Gastroesophageal sphincter (tissue), 4 donors: ENCODE measurements at regions not wholly inside any gene's neighbourhood (a gene's known extent, or its start where the extent isn't known, plus 50 kb on each side); places are given as distances from the start of the nearest gene placed in this dataset.

Experiments used
- ATAC-seq: fragments of 150-250 bp; one replicate; pipeline ENCODE4 v1.9.1; 2016; ENCODE audit warnings: mild to moderate bottlenecking, moderate library complexity
- H3K27ac ChIP-seq, 4 donors: fragments of 200-600 bp; sonication (generic) in 3 of 4; 1 replicate in 3 of 4; 2 replicates in 1 of 4; pipeline ENCODE4 v1.5.1; 2016 to 2019
- H3K27me3 ChIP-seq: fragments of 200-600 bp; sonication (generic); one replicate; pipeline ENCODE4 v1.5.1; 2019
- H3K36me3 ChIP-seq, 2 donors: fragments of 200-600 bp; sonication (generic); one replicate each; pipeline ENCODE4 v1.5.1; 2019; ENCODE audit warnings: control low read depth in 1 of 2
- H3K4me1 ChIP-seq, 3 donors: fragments of 200-600 bp; sonication (generic); 1 replicate in 2 of 3; 2 replicates in 1 of 3; pipeline ENCODE4 v1.5.1; 2016 to 2019; ENCODE audit warnings: control low read depth in 2 of 3
- H3K4me3 ChIP-seq, 2 donors: fragments of 200-600 bp; sonication (generic); one replicate each; pipeline ENCODE4 v1.5.1; 2019; ENCODE audit warnings: mild to moderate bottlenecking in 1 of 2, moderate library complexity in 1 of 2
- H3K9me3 ChIP-seq, 3 donors: fragments of 200-600 bp; sonication (generic); one replicate each; pipeline ENCODE4 v1.5.1; 2017 to 2019; ENCODE audit warnings: control low read depth in 2 of 3
- EP300 ChIP-seq: sonication (generic); formaldehyde crosslinking; IDR thresholded peaks from one replicate; pipeline ENCODE4 v1.6.1; 2017; ENCODE audit warnings: antibody characterized with exemption, mild to moderate bottlenecking
- POLR2A ChIP-seq, 2 donors: fragments of 450-650 bp; IDR thresholded peaks; one replicate each; pipeline ENCODE4 v1.6.1; 2017; ENCODE audit warnings: antibody characterized with exemption in 2 of 2, mild to moderate bottlenecking in 2 of 2, moderate library complexity in 1 of 2
- POLR2AphosphoS5 ChIP-seq: sonication (generic); formaldehyde crosslinking; IDR thresholded peaks from one replicate; pipeline ENCODE4 v1.6.1; 2017; ENCODE audit warnings: antibody characterized with exemption
- WGBS, 2 donors: methylation state at CpG; one replicate each; pipeline ENCODE4 v1.1.5; 2018; ENCODE audit warnings: low coverage in 1 of 2; 5-methylcytosine and 5-hydroxymethylcytosine counted together
- TF ChIP-seq, protein P1 (sequence below), 4 experiments: fragments of 200-600 bp in 2 of 4; fragments of 450-650 bp in 2 of 4; sonication (generic) in 1 of 4; IDR thresholded peaks; one replicate each; pipeline ENCODE4 v1.5.1; 2017 to 2019; ENCODE audit warnings: antibody characterized with exemption in 4 of 4, mild to moderate bottlenecking in 2 of 4, moderate library complexity in 2 of 4

DNA sequence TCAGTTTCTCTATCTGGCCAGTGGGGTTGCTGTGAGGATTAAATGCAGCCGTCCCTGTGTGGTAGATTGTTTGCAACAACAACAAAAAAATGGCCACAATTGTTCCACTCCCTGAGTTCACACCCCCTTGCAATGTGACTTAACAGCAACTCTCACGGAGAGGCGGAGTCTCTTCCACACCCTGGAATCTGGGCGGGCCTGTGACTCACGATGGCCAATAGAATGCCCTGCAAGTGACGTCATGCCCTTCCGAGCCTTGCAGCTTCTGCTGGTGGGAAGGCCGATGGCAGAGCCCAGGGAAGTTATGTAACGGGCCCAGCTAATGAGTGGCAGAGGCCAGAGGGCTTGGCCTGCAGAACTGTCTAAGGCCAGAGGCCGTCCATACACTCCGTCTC lies 87.9 kb downstream of the RIPK4 start:
- peak; percentile 94 for ATAC-seq
- no peak overlapping the region for H3K4me3 ChIP-seq
- no peaks in the 10 kb centered on the region for H3K36me3 ChIP-seq
- H3K27me3 ChIP-seq: peaks cover 19% of the 10 kb centered on the region
- peak; percentile 24 for TF ChIP-seq POLR2AphosphoS5
- TF ChIP-seq EP300: no peak
- WGBS, 2 donors: no CpG with 5 or more reads among the region's 11 CpGs
- peak overlapping the region in 3 of 4 donors; percentile 20 to 69 (median 58) for H3K27ac ChIP-seq
- no peaks in the 10 kb centered on the region for H3K9me3 ChIP-seq
- peaks cover 0 to 13% (median 5%) of the 10 kb centered on the region in 3 donors for H3K4me1 ChIP-seq

- H3K27ac ChIP-seq: peak overlapping the region in 3 of 4 donors; percentile 20 to 69 (median 58)
- no peaks in the 10 kb centered on the region for H3K9me3 ChIP-seq
- H3K36me3 ChIP-seq: no peaks in the 10 kb centered on the region
- peaks cover 19% of the 10 kb centered on the region for H3K27me3 ChIP-seq
- TF ChIP-seq, protein P1, sequence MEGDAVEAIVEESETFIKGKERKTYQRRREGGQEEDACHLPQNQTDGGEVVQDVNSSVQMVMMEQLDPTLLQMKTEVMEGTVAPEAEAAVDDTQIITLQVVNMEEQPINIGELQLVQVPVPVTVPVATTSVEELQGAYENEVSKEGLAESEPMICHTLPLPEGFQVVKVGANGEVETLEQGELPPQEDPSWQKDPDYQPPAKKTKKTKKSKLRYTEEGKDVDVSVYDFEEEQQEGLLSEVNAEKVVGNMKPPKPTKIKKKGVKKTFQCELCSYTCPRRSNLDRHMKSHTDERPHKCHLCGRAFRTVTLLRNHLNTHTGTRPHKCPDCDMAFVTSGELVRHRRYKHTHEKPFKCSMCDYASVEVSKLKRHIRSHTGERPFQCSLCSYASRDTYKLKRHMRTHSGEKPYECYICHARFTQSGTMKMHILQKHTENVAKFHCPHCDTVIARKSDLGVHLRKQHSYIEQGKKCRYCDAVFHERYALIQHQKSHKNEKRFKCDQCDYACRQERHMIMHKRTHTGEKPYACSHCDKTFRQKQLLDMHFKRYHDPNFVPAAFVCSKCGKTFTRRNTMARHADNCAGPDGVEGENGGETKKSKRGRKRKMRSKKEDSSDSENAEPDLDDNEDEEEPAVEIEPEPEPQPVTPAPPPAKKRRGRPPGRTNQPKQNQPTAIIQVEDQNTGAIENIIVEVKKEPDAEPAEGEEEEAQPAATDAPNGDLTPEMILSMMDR (IDR thresholded peaks at IDR 0.05): no peak
- TF ChIP-seq POLR2A (IDR thresholded peaks at IDR 0.05): no peak
- no peak for TF ChIP-seq POLR2AphosphoS5
- TF ChIP-seq EP300: no peak
- H3K4me1 ChIP-seq: peaks cover 0 to 13% (median 5%) of the 10 kb centered on the region in 3 donors
- ATAC-seq: no peak
- no peak overlapping the region for H3K4me3 ChIP-seq
- 32 to 57% methylated on average over 5 to 10 of the region's 17 CpGs for WGBS, 2 donors
These were observed 88.6 kb downstream of the RIPK4 start for GRCh38 chr21:41678016-41678923.

DNA sequence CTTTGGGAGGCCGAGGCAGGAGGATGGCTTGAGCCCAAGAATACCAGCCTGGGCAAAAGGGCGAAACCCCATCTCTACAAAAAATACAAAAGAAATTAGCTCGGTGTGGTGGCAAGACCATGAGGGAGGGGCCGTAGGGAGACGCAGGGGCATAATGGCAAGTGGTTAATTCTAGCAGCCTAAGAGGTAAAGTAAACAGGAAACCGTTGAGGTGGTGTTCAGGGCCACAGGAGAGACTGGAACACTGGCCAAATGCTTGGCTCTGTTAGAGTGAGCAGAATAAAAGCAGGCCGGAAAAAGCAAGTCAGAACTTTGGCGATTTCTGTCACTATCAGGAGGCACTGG lies 89.2 kb downstream of the RIPK4 start:
- WGBS, 2 donors: 76 to 80% methylated on average over 3 to 7 of the region's 8 CpGs
- Histone ChIP-seq H3K27me3 (peaks cover 24% of the 10 kb centered on the region), H3K9me3 (no peaks in the 10 kb centered on the region), H3K36me3 (no peaks in the 10 kb centered on the region), H3K4me3 (no peak overlapping the region), H3K4me1 (peaks cover 0 to 13% (median 5%) of the 10 kb centered on the region in 3 donors), H3K27ac (no peak overlapping the region)
- ATAC-seq: no peak
- TF ChIP-seq POLR2A (IDR thresholded peaks at IDR 0.05): no peak
- no peak for TF ChIP-seq EP300
- TF ChIP-seq, protein P1 (IDR thresholded peaks at IDR 0.05): no peak
- no peak for TF ChIP-seq POLR2AphosphoS5

DNA sequence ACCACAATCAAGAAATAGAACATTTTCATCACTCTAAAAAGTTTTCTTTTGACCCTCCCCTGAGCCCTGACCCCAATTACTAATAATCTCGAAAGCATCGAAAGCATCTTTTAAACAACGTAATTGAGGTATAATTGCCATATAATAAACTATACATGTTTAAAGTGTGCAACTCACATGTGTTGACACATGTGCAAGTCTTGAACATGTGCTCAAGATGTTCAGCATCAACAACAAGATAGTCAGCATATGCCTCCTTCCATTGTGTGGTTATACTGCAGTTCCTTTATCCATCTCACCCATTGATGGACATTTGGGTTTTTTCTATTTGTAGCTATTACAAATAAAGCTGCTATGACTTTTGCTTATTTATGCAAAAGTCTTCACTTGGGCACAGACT lies 90.7 kb downstream of the RIPK4 start:
- Histone ChIP-seq H3K4me1 (peaks cover 0 to 13% (median 5%) of the 10 kb centered on the region in 3 donors), H3K4me3 (no peak overlapping the region), H3K9me3 (no peaks in the 10 kb centered on the region), H3K27ac (no peak overlapping the region), H3K36me3 (no peaks in the 10 kb centered on the region), H3K27me3 (peaks cover 21% of the 10 kb centered on the region)
- 78 to 88% methylated on average over 3 of the region's 3 CpGs for WGBS, 2 donors
- no peak for ATAC-seq
- TF ChIP-seq EP300 (no peak), POLR2A (IDR thresholded peaks at IDR 0.05) (no peak), POLR2AphosphoS5 (no peak)
- TF ChIP-seq, protein P1 (IDR thresholded peaks at IDR 0.05): no peak

DNA sequence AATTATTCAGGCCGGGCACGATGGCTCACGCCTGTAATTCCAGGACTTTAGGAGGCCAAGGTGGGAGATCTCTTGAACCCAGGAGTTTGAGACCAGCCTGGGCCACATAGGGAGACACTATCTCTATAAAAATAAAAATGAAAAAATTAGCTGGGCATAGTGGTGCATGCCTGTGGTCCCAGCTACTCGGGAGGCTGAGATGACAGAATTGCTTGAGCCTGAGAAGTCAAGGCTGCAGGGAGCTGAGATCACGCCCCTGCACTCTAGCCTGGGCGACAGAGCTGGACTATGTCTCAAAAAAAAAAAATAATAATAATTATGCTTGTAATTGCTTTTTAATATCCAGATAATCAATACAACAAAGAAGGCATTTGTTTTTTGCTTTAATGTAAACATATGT lies 91.3 kb downstream of the RIPK4 start:
- TF ChIP-seq POLR2AphosphoS5 (no peak), POLR2A (IDR thresholded peaks at IDR 0.05) (no peak), EP300 (no peak)
- TF ChIP-seq, protein P1 (IDR thresholded peaks at IDR 0.05): no peak
- Histone ChIP-seq H3K9me3 (no peaks in the 10 kb centered on the region), H3K4me1 (peaks cover 0 to 13% (median 5%) of the 10 kb centered on the region in 3 donors), H3K36me3 (no peaks in the 10 kb centered on the region), H3K27ac (no peak overlapping the region), H3K4me3 (no peak overlapping the region), H3K27me3 (peaks cover 14% of the 10 kb centered on the region)
- WGBS, 2 donors: 64 to 75% methylated on average over 6 of the region's 6 CpGs
- ATAC-seq: no peak
